Skin epidermis (tissue), 12 donors: ENCODE measurements at regions not wholly inside any gene's neighbourhood (a gene's known extent, or its start where the extent isn't known, plus 50 kb on each side); places are given as distances from the start of the nearest gene placed in this dataset.
"Not testable (repeated sequence)": the region's sequence is repeated elsewhere in the genome, so short reads cannot be mapped to it uniquely, and the experiment has no call there.

ENCODE experiments used
- H3K27ac ChIP-seq, 21 experiments: fragments of 200-600 bp; sonication (generic) in 11 of 21; one replicate each; pipeline ENCODE4 v1.5.0; 2020; ENCODE audit warnings: mild to moderate bottlenecking in 3 of 21, inconsistent platforms in 2 of 21, moderate library complexity in 2 of 21
- H3K4me3 ChIP-seq, 7 experiments: fragments of 200-600 bp; sonication (generic) in 2 of 7; one replicate each; pipeline ENCODE4 v1.5.0; 2020; ENCODE audit warnings: inconsistent platforms in 2 of 7, mild to moderate bottlenecking in 2 of 7, moderate library complexity in 1 of 7

DNA sequence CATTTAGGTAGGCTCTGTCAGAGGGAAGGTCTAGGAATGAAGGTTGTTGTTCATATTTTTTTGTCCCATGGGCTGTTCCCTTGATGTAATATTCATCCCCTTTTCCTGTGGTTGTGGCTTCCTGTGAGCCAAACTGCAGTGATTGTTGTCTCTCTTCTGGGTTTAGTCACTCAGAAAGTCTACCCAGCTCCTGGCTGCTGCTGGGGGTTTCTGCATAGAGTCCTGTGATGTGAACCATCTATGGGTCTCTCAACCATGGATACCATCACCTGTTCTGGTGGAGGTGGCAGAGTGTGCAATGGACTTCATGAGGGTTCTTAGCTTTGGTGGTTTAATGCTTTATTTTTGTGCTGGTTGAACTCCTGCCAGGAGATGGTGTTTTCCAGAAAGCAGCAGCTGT lies 122.8 kb downstream of the ZC4H2 start:
- Histone ChIP-seq H3K4me3 (no peak overlapping the region), H3K27ac (no peak overlapping the region)

GRCh38 chrX:64850371-64851082 lies 125.7 kb downstream of the ZC4H2 start:
- Histone ChIP-seq H3K27ac (peak overlapping the region in 2 of 21 experiments; percentile 16 to 24), H3K4me3 (no peak overlapping the region)

- no peak overlapping the region for H3K4me3 ChIP-seq
- peak overlapping the region in 3 of 21 experiments; percentile 10 to 42 (median 31) for H3K27ac ChIP-seq
Measured at GRCh38 chrX:64843224-64843623, 133.0 kb downstream of the ZC4H2 start.

DNA sequence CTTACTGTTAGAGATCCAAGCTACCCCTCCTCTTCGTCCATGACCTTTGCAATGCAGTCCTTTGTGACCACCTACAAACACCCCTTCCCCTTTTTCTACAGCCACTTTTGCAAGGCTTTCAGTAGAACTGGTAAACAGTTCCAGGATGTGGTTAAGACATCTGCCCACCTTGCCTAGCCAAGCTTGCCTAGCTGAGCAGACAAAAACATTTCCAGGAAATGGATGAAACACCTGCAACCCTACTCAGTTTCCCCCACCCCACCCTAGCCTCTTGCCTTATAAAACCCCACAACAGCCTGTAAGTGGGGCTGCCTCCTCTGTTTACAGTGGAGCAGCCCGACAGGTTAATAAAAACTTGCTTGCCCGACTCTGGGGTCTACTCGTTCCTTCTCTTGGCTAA lies 133.8 kb downstream of the ZC4H2 start:
- Histone ChIP-seq H3K4me3 (no peak overlapping the region), H3K27ac (peak overlapping the region in 3 of 21 experiments; percentile 10 to 42 (median 31))

DNA sequence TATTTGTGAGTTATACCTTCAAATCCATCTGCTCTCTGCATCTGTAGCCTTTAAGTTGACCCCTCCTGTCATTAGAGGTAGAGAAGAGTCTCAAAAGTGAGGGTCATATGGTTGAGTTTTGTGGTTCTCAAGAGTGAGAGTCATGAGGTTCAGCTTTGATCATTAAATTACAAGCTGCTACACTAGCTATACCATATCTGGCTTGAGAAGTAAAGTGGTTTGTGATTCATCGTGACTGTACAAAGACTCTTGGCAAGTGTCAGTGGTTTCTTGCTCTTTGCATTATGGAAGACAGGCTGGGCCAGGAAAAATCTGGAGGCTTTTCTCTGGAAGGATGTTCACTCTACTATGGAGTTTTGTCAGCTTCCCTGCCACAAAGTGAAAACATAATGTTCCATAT lies 170.6 kb downstream of the ZC4H2 start:
- H3K4me3 ChIP-seq = no peak overlapping the region
- no peak overlapping the region for H3K27ac ChIP-seq

- H3K27ac ChIP-seq = no peak overlapping the region
- H3K4me3 ChIP-seq = no peak overlapping the region
Measured at GRCh38 chrX:64792598-64793337, 183.5 kb downstream of the ZC4H2 start.

- H3K27ac ChIP-seq = no peak overlapping the region
- no peak overlapping the region for H3K4me3 ChIP-seq
Measured at GRCh38 chrX:64782923-64783322, 193.3 kb downstream of the ZC4H2 start.

- H3K27ac ChIP-seq = no peak overlapping the region
Measured at GRCh38 chrX:64758047-64758446, 218.2 kb downstream of the ZC4H2 start.

GRCh38 chrX:64739792-64740378 lies 236.4 kb downstream of the ZC4H2 start:
- H3K4me3 ChIP-seq = no peak overlapping the region
- no peak overlapping the region for H3K27ac ChIP-seq

More at GRCh38 chrX:64758047-64758446, 218.2 kb downstream of the ZC4H2 start:
- H3K4me3 ChIP-seq = no peak overlapping the region

DNA sequence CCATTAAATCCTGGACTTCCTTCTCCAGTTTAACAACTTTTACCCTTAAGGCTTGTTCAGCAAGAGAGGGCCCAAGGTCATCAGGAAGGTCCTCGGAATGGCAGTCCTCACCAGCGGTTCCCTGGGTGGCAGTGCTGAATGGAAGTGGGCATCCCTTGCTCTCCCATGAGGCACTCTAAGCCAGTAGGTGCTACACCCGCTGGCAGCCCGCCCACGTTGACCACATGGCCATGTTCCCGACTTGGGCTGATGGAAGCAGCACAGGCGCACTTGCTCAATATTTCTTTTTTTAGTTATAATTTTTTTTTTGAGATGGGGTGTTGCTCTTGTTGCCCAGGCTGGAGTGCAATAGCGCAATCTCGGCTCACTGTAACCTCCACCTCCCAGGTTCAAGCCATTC lies 277.9 kb downstream of the ZC4H2 start:
- Histone ChIP-seq H3K27ac (no peak overlapping the region), H3K4me3 (no peak overlapping the region)

DNA sequence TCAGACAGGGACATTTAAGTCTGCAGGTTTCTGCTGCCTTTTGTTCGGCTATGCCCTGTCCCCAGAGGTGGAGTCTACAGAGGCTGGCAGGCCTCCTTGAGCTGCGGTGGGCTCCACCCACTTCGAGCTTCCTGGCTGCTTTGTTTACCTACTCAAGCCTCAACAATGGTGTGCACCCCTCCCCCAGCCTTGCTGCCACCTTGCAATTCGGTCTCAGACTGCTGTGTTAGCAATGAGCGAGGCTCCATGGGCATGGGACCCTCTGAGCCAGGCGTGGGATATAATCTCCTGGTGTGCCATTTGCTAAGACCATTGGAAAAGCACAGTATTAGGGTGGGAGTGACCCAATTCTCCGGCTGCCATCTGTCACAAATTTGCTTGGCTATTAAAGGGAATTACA lies 280.9 kb downstream of the ZC4H2 start:
- not testable (repeated sequence) for H3K4me3 ChIP-seq, H3K27ac ChIP-seq

- no peak overlapping the region for H3K4me3 ChIP-seq
- no peak overlapping the region for H3K27ac ChIP-seq
Measured at GRCh38 chrX:64662876-64663275, 267.6 kb upstream of the MTMR8 start.

DNA sequence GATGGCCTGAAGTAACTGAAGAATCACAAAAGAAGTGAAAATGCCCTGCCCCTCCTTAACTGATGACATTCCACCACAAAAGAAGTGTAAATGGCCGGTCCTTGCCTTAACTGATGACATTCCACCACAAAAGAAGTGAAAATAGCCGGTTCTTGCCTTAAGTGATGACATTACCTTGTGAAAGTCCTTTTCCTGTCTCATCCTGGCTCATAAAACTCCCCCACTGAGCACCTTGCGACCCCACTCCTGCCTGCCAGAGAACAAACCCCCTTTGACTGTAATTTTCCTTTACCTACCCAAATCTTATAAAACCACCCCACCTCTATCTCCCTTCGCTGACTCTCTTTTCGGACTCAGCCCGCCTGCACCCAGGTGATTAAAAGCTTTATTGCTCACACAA lies 262.0 kb upstream of the MTMR8 start:
- not testable (repeated sequence) for H3K4me3 ChIP-seq, H3K27ac ChIP-seq

DNA sequence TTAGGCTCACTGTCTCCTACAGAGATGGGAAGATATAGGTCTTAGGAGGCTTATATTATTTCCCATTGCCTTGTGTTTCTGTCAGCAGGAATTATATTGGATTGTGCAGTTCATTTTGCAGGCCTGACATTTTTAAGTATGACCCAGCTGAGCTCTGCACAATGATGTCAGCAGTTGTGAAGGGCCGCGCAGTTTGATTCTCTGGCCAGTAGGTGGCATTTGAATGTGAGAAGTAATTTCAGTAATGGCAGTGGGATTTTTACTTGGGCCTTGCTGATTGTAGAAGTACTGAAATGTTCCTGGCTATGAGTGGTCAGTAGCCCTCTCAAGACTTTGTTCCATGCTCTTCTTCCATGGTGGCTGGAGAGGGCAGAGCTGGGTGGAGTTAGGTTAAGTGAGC lies 247.2 kb upstream of the MTMR8 start:
- no peak overlapping the region for H3K4me3 ChIP-seq
- no peak overlapping the region for H3K27ac ChIP-seq
